DMS53 treated with DMSO at 0.1 percent for 48 hours (cell line): ENCODE measurements at regions not wholly inside any gene's neighbourhood (a gene's known extent, or its start where the extent isn't known, plus 50 kb on each side); places are given as distances from the start of the nearest gene placed in this dataset.

Experiments used
- DNase-seq: peaks from one replicate; lab custom pipeline; 2025; ENCODE audit not compliant: unreplicated experiment; lab: John Stamatoyannopoulos, UW

DNA sequence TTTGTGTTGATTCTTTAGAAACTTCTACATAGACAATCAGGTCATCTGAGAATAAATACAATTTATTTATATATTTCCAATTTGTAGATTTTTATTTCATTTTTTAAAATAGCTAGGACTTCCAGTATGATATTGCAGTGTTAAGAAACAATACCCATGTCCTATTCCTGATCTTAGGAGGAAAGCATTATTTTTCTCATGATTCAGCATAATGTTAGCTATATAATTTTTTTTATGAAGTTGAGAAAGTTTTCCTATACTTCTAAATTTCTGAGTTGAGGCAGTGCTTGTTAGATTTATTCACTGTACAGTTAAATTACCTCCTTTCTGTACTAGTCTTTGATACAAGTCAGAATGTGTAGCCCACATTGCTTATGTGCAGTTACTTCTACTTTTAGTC is 595.7 kb upstream of the HS6ST1 start:
- DNase-seq, result no peak

DNA sequence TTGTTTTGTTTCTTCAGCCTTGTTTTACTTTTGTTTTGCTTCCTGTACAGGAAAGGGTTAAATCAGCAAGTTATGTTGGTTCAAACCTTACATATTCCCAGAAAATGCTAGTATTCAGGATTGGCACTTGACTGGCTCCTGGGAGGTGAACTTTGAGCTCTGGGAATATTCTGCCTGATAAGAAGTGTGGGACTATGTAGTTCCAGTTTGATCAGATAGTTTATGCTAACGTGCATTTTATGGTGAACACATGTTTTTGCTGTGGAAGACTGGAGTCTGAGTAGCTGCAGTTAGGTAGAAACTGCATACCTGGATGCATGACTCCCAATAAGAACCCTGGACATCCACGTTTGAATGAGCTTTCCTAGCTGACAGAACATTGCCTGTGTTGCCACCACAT is 603.1 kb upstream of the HS6ST1 start:
- DNase-seq, result no peak

DNA sequence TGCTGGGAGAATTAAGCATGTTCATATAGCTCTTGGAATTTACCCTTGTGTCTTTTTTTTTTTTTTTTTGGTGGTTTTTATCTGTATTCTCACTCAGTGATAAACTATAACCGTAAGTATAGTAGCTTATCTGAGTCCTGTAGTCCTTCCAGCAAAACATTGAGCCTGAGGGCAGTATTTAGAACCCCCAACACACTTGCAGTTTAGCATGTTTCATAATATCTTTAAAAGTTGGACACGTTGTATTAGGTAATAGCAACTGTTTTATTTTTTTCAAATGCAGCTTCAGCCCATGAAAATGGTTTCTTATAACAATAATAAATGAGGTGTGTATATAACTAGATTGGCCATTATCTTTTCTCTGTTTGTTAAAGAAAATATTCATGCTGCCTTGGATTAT is 603.5 kb upstream of the HS6ST1 start:
- no peak for DNase-seq

DNA sequence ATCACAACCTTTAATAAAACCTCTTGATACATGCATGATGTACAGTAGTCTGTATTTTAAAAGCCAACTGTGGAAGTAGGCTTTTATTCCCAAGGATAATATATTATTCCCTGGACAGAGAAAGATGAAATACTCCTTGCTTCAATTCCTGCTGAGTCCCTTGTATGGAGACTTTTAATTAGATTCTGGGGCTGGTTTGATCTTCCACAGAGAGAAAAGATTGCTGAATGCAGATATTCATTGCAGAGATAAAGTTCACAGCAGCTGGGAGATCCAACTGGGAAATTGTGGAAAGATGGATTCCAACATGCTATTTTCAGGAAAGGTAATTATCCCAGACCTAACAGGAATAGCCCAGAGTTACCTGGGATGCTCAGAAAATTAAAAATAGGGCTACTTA is 607.0 kb upstream of the HS6ST1 start:
- no peak for DNase-seq

DNA sequence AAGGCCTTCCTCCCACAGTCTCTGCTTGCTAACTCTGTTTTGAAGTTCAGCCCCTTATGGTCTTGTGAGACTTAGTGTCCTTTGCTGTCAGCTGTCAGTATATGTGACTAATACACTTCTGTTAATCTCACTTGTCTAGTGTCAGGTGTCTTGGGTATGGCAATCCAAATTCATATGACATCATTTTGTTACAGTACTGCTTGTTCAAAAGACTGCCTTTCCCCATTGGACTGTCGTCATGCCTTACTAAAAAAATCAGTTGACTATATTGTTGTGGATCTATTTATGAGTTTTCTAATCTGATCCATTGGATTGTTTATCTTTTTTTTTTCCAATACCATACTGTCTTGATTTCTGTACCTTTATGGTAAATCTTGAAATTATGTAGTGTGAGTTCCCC is 611.4 kb upstream of the HS6ST1 start:
- no peak for DNase-seq

DNA sequence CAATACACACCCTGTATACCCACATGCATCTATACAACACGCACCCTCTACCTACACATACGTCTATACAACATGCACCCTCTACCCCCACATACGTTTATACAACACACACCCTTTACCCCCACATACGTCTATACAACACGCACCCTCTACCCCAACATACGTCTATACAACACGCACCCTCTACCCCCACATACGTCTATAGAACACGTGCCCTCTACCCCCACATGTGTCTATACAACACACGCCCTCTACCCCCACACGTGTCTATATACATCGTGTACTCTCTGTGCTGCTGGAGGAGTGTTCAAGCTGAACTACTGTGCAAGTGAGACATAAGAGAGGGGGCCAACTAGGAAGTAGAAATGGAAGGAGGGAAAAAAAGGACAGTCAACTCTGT is 621.7 kb upstream of the HS6ST1 start:
- no peak for DNase-seq

DNA sequence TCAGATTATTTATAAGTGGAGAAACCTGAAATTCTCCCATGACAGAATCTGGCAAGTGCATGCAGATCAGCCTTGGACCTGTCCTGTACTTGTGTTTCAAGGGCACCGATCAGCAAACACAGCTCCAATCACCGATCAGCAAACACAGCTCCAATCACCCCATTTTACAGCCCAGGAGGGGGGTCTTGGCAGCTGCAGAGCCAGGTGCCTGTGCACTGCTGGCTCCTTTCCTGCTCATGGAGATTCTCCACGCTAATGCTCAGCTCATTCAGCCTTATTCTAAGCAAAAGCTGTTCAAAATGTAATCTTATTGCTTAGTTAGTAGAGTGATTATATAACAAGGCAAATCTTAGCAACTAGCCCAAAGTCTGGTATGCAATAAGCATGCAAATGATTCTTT is 623.1 kb upstream of the HS6ST1 start:
- DNase-seq, result no peak

DNA sequence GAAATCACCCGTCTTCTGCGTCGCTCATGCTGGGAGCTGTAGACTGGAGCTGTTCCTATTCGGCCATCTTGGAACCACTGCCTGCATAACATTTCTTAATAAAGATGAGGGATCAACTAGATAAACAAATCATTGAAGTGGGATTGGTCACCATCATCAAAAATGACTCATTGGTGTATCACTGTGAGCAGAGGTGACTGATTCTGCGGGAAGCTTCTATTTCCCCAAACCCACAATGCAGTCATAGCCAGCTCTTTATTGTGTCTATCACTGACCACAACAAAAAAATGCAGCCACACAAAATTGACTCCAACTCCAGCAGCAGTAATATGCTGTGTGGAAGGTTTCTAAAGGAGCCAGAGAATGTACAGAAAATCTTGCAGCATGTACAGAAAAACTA is 630.7 kb upstream of the HS6ST1 start:
- DNase-seq, result no peak

DNA sequence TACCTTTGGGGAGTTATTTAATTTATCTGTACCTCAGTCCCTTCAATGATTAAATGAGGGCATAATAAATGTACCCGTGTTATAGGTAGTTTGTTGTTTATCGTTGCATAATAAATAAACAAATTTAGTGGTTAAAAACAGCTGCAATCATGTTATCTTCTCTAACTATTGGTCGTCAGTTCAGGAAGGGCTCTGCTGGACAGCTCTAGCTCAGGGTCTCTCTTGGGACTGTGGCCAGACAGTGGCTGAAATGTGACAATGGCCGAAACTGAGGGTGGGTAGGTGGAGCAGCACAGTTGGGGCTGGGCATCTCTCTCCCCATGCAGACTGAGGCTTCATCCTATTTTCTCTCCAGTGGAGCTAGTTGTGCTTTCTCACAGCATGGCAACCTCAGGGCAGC is 632.1 kb upstream of the HS6ST1 start:
- no peak for DNase-seq

DNA sequence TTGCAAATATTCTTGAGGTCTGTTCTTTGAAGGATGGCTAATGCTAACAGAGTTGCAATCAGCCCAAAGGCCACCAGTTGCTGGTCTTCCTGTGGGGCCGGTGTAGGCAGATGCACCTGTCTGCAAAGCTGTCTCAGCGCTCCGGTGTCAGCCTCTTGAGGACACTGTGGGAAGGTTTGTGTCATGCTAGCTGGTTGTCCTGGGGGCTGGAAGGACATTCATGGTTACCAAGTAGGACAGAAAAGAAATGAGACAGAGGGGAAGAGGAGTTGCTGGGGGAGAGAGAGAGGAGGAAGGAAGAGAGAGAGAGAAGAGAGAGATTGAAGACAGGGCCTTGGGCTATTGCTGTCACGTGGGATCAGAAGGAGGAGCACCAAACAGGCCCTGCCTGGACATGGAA is 639.6 kb upstream of the HS6ST1 start:
- DNase-seq, result no peak

DNA sequence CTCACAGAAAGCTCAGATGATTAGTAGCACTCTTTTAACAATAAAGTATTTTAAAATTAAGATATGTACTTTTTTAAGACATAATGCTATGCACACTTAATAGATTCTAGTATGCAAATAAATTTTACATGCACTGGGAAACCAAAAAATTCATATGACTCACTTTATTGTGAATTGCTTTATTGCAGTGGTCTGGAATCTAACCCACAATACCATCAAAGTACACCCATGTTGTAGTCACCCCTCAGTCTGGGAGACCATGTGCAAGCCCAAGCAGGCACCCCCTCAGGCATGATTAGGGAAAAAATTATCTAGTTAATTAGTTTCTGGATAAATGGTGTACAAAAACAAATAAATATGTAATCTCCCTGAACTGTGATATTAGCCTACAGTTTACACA is 649.0 kb upstream of the HS6ST1 start:
- DNase-seq, result no peak

DNA sequence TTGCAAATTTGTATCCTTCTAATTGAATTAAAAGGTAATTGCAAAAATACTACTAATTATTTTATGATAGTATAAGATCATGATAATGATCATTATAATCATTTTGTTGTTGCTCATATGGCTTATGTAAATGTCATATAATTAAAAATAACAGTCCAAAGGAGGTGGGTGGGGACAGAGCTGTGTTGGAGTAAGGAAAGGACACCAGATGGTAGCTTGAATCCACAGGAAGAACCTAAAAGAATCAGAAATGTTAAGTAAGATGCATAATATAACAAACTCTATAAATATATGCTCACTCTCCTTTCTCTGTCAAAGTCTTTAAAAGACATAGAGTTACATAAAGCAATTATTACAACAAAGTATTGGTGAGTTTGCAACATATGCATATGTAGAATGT is 650.7 kb upstream of the HS6ST1 start:
- no peak for DNase-seq

DNA sequence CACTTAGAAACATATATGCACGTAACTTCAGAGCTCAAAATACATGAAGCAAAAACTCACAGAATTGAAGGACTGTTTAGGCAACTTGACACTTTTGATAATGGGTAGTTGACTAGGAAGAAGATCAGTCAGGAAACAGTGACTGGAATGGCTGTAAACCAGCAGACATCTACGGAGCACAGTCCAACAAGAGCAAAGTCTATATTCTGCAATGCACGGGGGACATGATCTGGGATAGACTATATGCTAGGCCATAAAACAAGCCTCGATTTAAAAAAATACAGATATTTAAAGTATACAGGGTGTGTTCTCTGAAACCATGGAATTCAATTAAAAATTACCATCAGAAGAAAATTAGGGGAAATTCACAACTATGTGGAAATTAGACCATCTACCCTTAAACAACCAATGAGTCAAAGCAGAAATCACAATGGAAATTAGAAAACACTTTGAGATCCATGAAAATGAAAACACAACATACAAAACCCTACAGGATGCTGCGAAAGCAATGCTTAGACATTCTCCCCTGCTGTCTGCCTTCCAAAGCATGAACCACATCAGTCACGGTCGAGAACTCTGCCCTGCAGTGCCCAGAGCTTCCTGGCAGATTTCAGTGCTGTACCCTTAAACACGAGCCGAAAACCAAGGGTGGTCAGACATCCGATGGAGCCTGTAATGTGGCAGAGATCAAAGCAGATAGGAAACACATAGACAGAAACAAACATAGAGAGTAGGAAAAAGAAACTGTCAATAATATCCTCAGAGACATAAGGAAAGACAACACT is 651.9 kb upstream of the HS6ST1 start:
- no peak for DNase-seq

DNA sequence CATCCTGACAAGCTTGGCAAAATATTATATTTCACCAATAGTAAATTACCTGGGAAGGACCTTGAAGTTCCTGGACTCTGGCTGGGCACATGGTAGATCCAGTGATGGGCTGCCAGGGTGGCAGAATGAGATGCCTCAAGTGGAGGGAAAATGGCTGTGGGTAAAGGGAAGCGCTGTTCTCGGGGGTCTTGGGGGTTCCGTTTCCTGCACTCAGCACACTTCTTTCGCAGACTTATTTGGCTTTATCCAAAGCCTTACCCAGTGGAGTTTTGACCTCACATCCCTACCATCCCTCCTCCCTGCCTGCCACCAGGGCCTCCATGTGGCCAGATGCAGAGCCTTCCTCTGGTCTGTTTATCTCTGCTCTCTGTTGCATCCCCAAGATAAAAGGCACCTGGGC is 654.9 kb upstream of the HS6ST1 start:
- DNase-seq, result no peak

DNA sequence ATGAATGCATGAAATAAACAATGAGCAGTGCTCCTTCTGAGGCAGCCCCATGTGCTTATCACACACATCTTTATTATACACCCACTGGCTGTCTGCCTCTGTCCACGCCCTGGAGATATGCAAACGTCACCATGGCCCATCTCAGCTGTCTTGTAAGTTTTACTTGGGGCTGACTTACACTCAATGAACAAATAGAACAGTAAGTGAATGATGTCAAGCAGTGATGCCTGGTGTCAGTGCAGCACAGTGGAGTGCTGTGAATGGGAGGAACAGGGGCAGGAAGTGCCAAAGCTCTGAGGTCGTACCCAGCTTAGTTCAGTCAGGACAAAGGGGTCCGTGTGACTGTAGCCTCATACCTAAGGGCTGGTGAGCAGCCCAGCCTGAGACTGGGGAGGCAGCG is 659.5 kb upstream of the HS6ST1 start:
- no peak for DNase-seq

DNA sequence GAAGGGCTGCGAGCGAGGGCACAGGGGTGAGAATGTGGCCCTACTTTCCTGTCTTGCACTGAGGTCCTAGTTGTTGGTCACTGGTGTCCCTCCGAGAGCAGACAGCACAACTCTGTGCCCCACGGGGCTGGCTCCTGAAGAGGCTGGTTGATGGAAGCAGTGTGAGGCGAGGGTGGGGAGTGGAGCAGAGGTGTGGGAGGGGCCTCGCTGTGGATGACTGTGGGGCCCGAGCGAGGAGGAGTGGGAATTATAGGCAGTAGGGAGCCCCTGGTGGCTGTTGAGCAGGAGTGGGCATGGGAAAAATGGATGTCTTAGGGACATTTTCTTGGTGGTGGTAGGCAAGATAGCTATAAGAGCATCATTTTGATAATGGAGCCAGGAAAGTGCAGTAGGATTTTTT is 660.5 kb upstream of the HS6ST1 start:
- DNase-seq, result no peak

DNA sequence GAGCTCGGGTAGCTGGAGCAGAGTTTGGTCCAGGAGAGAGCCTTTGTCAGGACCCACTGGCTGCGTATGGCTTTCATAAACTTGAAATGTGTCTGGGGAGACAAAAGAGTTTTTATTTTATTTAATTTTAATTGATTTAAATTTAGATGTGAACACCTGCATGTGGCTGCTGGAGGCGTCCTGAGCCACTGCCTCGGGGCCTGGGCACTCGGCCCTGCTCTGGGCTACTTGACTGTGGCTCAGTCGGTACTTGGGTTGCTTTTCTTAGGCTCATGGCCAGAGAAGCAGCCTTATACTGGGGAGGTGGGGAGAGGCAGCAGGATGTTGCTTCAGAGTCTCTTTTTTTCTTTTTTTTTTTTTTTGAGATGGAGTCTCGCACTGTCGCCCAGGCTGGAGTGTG is 661.8 kb upstream of the HS6ST1 start:
- no peak for DNase-seq

DNA sequence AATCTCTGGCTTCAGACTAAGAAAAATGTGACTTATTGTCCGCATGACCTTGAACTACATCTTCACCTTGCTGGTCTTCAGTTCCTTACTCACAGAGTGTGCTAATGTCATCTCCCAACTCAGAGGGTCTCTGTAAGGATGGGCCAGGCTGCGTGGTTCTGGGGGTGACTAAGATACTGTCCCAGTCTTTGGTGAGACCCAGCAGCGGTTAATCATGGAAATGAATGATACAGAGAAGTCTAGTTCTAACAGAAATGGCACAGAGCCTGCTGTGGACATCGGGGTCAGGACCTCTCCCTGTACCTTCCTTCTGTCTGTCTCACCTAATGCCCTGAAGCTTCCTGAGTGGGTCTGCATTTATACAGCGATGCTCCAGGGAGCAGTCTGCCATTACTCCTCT is 662.7 kb upstream of the HS6ST1 start:
- DNase-seq, result no peak

DNA sequence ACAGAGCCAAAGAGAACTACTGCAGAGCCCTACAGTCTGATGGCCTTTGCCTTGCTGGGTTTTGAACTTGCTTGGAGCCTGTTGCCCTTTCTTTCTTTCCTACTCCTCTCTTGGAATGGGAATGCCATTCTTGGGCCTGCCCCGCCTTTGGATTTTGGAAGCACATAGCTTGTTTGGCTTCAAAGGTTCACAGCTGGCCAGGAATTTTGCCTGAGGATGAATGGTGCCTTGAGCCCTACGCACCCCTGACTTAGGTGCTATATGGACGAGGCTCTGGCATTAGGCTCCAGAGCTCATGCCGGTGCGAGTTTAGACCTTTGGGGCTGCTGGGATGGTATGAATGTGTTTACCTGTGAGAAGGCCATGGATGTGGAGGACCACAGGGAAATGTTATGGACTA is 663.3 kb upstream of the HS6ST1 start:
- no peak for DNase-seq

DNA sequence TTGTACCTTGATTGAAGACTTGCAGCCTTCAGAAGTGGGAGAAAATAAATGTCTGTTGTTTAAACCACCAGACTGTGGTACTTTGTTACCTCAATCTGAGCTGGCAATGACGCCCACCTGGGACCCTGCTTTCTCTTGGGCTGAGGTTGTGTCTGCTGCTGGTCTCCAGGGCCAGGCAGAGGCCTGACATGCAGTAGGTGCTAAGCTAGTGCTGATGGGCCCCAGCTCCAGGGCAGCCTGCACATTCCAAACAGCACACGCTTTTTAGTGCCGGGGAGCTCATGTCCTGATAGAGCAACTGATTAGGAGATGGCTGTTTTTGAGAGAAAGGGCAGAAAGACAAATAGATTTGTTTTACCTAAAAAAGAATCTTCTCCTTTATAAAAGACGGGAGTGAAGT is 664.0 kb upstream of the HS6ST1 start:
- no peak for DNase-seq

DNA sequence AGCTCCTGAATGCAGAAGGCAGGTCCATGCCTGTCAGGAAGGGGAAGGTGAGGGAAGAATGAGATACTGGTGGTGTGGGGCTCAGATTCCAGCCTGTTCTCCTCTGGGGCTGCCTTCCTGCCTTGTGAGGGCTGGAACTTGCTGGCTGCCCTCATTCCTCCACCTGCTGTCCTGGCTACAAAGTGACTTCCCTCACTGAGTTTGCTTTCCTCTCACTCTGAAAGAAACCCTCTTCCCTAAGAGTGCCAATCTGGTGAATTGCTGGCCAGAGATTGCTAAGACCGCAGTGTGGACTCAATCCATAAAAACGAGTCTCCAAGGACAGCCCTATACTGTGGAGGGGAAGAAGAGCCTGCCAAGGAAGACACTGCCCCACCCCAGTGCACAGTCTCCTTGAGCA is 664.4 kb upstream of the HS6ST1 start:
- no peak for DNase-seq

DNA sequence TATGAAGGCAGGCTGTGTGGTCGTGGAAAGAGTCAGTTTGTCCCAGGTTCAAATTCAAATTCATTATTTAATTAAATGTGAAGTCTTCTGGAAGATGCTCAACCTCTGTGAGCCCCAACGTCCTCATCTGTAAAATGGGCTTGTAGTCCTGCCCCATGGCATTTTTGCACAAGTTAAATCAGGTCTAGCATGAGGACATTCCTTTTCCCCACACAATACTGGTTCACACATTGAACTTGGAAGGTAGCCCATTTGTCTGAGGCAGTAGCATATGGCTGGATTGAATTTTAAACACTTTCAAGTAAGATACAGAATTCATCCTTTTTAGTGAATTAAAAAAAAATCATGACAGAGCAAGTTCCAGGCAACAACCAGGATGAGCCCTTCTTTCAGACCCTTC is 665.4 kb upstream of the HS6ST1 start:
- no peak for DNase-seq

DNA sequence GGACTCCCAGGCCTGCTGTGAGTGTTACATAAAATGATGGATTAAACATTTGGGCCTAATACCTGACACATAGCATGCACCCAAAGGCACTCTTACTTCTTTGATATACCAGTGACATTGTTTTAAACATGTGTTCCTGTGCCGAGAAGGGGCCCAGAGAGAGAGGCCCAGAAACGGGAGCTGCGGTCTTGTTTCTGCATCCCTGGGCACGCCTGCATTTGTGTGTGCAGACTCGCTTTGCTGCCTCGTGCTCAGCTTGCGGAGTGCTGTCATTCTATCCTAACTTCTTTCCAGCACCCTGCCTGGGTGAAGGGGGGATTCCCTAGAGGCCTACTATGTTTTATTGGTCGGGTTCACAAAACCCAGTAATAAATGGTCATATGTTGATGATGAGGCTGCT is 666.2 kb upstream of the HS6ST1 start:
- DNase-seq, result no peak
